Endodermal cell (in vitro differentiated cells): ENCODE measurements at regions not wholly inside any gene's neighbourhood (a gene's known extent, or its start where the extent isn't known, plus 50 kb on each side); places are given as distances from the start of the nearest gene placed in this dataset.
"Not testable (repeated sequence)": the region's sequence is repeated elsewhere in the genome, so short reads cannot be mapped to it uniquely, and the experiment has no call there.

Experiments used
- DNase-seq: peaks from one replicate; pipeline ENCODE4 v3.0.0-alpha.2; 2017
- H3K27ac ChIP-seq: 2 replicates; pipeline ENCODE4 v1.5.1; 2013; ENCODE audit warnings: mild to moderate bottlenecking, low read depth, low read length, moderate library complexity
- H3K27me3 ChIP-seq: 2 replicates; pipeline ENCODE4 v1.6.1; 2013; ENCODE audit warnings: mild to moderate bottlenecking, low read length, moderate library complexity; ENCODE audit not compliant: insufficient read depth, control insufficient read depth, poor library complexity, severe bottlenecking
- H3K36me3 ChIP-seq: 2 replicates; pipeline ENCODE4 v1.7.0; 2013; ENCODE audit warnings: mild to moderate bottlenecking, low read length, moderate library complexity; ENCODE audit not compliant: control insufficient read depth, insufficient read depth
- H3K4me1 ChIP-seq: one replicate; pipeline ENCODE4 v1.7.0; 2013; ENCODE audit warnings: low read length; ENCODE audit not compliant: control insufficient read depth, insufficient read depth
- H3K4me3 ChIP-seq: 2 replicates; pipeline ENCODE4 v1.5.1; 2013; ENCODE audit warnings: mild to moderate bottlenecking, low read length, moderate library complexity
- H3K9ac ChIP-seq: 2 replicates; pipeline ENCODE4 v1.6.1; 2013; ENCODE audit warnings: mild to moderate bottlenecking, low read length, moderate library complexity; ENCODE audit not compliant: poor library complexity, severe bottlenecking; ENCODE audit errors: extremely low read depth
- H3K9me3 ChIP-seq: 2 replicates; pipeline ENCODE4 v1.6.1; 2013; ENCODE audit warnings: mild to moderate bottlenecking, low read length, moderate library complexity; ENCODE audit not compliant: control insufficient read depth
- H3K27ac Mint-ChIP-seq: 2 replicates; pipeline ENCODE4 v1.8.0; 2020; ENCODE audit warnings: mixed read lengths
- H3K27me3 Mint-ChIP-seq: 2 replicates; pipeline ENCODE4 v1.8.0; 2021; ENCODE audit warnings: mild to moderate bottlenecking, mixed read lengths; ENCODE audit not compliant: insufficient read depth
- H3K36me3 Mint-ChIP-seq: 2 replicates; pipeline ENCODE4 v1.8.0; 2020; ENCODE audit warnings: low read depth, mixed read lengths
- H3K4me1 Mint-ChIP-seq: 2 replicates; pipeline ENCODE4 v1.8.0; 2020; ENCODE audit warnings: mixed read lengths
- H3K4me3 Mint-ChIP-seq: 2 replicates; pipeline ENCODE4 v1.8.0; 2020; ENCODE audit warnings: mild to moderate bottlenecking, moderate library complexity, mixed read lengths
- H3K9me3 Mint-ChIP-seq: 2 replicates; pipeline ENCODE4 v1.8.0; 2020; ENCODE audit warnings: mild to moderate bottlenecking, mixed read lengths
- WGBS, 2 experiments: methylation state at CpG; one replicate each; pipeline versions ENCODE4 v1.1.5 to v1.1.7; 2013; ENCODE audit warnings: missing lambda C conversion rate in 2 of 2, mixed read lengths in 1 of 2; ENCODE audit not compliant: insufficient coverage in 1 of 2, insufficient read length in 1 of 2; 5-methylcytosine and 5-hydroxymethylcytosine counted together
- TF ChIP-seq, protein P1 (sequence below): fragments of 200-600 bp; sonication (generic); conservative IDR thresholded peaks from 2 replicates; pipeline ENCODE4 v1.5.0; 2021; ENCODE audit warnings: antibody characterized with exemption, mild to moderate bottlenecking

DNA sequence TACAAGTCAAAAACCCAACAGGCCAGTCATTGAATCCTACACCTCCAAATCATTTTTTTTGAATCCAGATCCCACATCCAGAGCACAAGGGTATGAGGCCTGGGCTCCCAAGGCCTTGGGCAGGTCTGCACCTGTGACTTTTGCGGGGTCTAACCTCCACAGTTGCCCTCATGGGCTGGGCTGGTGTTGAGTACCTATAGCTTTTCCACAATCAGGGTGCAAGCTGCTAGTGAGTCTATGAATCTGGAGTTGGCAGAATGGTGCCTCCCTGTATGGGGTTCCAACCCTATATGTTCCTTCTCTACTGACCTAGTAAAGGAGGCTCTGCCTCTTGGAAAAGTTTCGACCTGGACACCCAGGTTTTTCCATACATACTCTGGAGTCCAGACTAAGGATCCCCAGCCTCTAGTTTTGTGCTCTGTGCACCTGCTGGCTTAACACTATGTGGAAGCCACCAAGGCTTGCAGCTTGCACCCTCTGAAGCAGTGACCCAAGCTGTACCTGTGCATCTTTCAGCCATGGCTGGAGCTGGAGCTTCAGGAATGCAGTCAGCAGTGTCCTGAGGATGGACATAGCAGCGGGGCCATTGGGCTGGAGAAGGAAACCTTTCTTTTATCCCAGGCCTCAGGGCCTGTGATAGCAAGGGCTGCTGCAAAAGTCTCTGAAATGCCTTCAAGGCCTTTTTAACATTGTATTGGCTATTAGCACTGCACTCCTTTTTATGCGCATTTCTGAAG, 233.6 kb downstream of the CWH43 start:
- H3K36me3 ChIP-seq, H3K9ac ChIP-seq, H3K27ac Mint-ChIP-seq, H3K4me3 Mint-ChIP-seq, H3K4me1 ChIP-seq, H3K27me3 Mint-ChIP-seq, H3K36me3 Mint-ChIP-seq, H3K27ac ChIP-seq, H3K4me3 ChIP-seq, H3K27me3 ChIP-seq, DNase-seq, H3K4me1 Mint-ChIP-seq: not testable (repeated sequence)
- peaks cover 62% of the 10 kb centered on the region for H3K9me3 ChIP-seq
- WGBS, 2 experiments, result 31 to 44% methylated on average over 4 of the region's 4 CpGs
- peaks cover 88% of the 10 kb centered on the region for H3K9me3 Mint-ChIP-seq

DNA sequence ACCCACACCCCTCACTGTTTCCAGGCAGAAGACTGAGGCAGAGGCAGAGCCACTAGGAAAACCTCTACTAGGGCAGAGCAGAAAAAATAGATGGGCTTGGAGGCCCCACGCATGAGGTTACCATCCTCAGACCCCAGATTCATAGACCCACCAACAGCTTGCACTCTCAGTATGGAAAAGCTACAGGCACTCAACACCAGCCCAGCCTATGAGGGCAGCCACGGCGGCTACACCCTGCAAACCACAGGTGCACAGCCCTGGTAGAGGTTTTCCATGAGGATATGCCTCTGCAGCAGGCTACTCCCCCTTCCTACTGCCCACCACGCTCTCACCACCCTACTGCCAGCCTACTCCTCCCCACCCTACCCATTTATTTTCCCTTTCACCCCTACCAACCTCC, 235.1 kb downstream of the CWH43 start:
- H3K4me3 Mint-ChIP-seq, result no peak overlapping the region
- H3K27ac ChIP-seq, result no peak overlapping the region
- no peaks in the 10 kb centered on the region for H3K27me3 Mint-ChIP-seq
- no peak overlapping the region for H3K4me3 ChIP-seq
- H3K36me3 ChIP-seq, result no peaks in the 10 kb centered on the region
- peaks cover 9% of the 10 kb centered on the region for H3K36me3 Mint-ChIP-seq
- TF ChIP-seq, protein P1, sequence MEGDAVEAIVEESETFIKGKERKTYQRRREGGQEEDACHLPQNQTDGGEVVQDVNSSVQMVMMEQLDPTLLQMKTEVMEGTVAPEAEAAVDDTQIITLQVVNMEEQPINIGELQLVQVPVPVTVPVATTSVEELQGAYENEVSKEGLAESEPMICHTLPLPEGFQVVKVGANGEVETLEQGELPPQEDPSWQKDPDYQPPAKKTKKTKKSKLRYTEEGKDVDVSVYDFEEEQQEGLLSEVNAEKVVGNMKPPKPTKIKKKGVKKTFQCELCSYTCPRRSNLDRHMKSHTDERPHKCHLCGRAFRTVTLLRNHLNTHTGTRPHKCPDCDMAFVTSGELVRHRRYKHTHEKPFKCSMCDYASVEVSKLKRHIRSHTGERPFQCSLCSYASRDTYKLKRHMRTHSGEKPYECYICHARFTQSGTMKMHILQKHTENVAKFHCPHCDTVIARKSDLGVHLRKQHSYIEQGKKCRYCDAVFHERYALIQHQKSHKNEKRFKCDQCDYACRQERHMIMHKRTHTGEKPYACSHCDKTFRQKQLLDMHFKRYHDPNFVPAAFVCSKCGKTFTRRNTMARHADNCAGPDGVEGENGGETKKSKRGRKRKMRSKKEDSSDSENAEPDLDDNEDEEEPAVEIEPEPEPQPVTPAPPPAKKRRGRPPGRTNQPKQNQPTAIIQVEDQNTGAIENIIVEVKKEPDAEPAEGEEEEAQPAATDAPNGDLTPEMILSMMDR, result no peak
- H3K9ac ChIP-seq, result no peak overlapping the region
- no peaks in the 10 kb centered on the region for H3K27me3 ChIP-seq
- peaks cover 79% of the 10 kb centered on the region for H3K9me3 Mint-ChIP-seq
- WGBS, 2 experiments, result 43 to 49% methylated on average over 4 of the region's 4 CpGs
- no peaks in the 10 kb centered on the region for H3K4me1 ChIP-seq
- H3K9me3 ChIP-seq, result peaks cover 58% of the 10 kb centered on the region
- H3K27ac Mint-ChIP-seq, result no peak overlapping the region
- no peaks in the 10 kb centered on the region for H3K4me1 Mint-ChIP-seq
- no peak for DNase-seq

DNA sequence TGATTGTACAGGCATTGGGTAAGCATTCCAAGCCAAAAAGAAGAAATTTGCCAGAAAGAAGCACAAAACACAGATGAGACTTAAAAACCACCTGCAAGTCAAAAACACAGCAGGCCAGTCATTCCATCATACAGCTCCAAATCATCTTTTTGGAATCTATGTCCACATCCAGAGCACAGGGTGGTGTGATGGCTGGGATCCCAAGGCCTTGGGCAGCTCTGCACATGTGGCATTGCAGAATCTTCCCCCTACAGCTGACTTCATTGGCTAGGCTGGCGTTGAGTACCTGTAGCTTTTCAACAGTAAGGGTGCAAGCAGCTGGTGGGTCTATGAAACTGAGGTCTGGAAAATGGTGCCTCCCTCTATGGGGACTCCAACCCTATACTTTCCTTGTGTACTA, 236.7 kb downstream of the CWH43 start:
- peaks cover 70% of the 10 kb centered on the region for H3K9me3 Mint-ChIP-seq

DNA sequence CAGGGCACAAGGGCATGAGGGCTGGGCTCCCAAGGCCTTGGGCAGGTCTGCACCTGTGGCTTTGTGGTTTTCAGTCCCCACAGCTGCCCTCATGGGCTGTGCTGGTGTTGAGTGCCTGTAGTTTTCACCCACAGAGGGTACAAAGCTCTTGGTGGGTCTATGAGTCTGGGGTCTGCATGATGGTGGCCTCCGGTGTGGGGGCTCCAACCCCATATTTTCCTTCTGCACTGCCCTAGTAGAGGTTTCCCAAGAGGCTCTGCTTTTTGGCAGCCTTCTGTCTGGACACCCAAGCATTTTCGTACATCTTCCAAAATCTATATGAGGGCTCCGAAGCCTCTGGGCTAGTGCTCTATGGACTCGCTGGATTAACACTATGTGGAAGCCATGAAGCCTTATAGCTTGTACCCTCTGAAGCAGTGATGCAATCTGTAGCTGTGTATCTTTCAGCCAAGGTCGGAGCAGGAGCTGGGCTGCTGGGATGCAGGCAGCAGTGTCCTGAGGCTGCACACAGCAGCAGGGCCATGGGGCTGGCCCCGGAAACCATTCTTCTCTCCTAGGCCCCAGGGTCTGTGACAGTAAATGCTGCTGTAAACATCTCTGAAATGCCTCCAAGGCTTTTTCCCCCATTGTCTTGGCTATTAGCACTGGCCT, 240.3 kb downstream of the CWH43 start:
- not testable (repeated sequence) for H3K36me3 ChIP-seq, H3K27me3 ChIP-seq, H3K4me3 ChIP-seq, H3K27me3 Mint-ChIP-seq, H3K4me1 ChIP-seq, H3K36me3 Mint-ChIP-seq, H3K9ac ChIP-seq, H3K27ac Mint-ChIP-seq, H3K4me1 Mint-ChIP-seq, H3K27ac ChIP-seq, DNase-seq, H3K4me3 Mint-ChIP-seq
- peaks cover 15% of the 10 kb centered on the region for H3K9me3 ChIP-seq
- H3K9me3 Mint-ChIP-seq, result peaks cover 44% of the 10 kb centered on the region
- 79 to 81% methylated on average over 3 to 6 of the region's 6 CpGs for WGBS, 2 experiments

More for the DNA sequence above, 236.7 kb downstream of the CWH43 start:
- not testable (repeated sequence) for H3K27ac Mint-ChIP-seq, H3K4me3 ChIP-seq, H3K9ac ChIP-seq, H3K36me3 ChIP-seq, DNase-seq, H3K36me3 Mint-ChIP-seq, H3K4me1 Mint-ChIP-seq, H3K27me3 Mint-ChIP-seq, H3K4me1 ChIP-seq, H3K27ac ChIP-seq, H3K27me3 ChIP-seq, H3K4me3 Mint-ChIP-seq
- 63% methylated on average over 1 of the region's 1 CpG; no CpG with 5 or more reads in 1 of the 2 experiments for WGBS, 2 experiments
- H3K9me3 ChIP-seq, result peaks cover 45% of the 10 kb centered on the region

DNA sequence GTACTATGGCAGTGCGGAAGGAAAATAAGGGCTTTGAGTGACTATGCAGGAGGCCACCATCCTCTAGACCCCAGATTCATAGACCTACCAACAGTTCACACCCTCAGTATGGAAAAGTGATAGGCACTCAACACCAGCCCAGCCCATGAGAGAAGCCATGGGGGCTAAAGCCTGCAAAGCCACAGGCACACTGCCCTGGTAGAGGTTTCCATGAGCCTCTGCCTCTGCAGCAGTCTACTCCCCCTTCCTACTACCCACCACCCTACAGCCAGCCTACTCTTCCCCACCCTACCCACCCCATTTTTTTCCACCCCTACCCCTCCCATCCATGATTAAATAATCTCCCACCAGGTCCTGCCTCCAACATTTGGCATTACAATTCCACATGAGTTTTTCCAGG, 241.9 kb downstream of the CWH43 start:
- H3K27ac ChIP-seq, H3K36me3 ChIP-seq, H3K4me1 ChIP-seq, H3K9me3 ChIP-seq, H3K27ac Mint-ChIP-seq, H3K9ac ChIP-seq, H3K27me3 ChIP-seq, DNase-seq, H3K36me3 Mint-ChIP-seq, H3K27me3 Mint-ChIP-seq, H3K4me3 ChIP-seq, H3K4me3 Mint-ChIP-seq, H3K4me1 Mint-ChIP-seq: not testable (repeated sequence)
- peaks cover 31% of the 10 kb centered on the region for H3K9me3 Mint-ChIP-seq
- WGBS, 2 experiments, result 100% methylated on average over 1 of the region's 1 CpG; no CpG with 5 or more reads in 1 of the 2 experiments

DNA sequence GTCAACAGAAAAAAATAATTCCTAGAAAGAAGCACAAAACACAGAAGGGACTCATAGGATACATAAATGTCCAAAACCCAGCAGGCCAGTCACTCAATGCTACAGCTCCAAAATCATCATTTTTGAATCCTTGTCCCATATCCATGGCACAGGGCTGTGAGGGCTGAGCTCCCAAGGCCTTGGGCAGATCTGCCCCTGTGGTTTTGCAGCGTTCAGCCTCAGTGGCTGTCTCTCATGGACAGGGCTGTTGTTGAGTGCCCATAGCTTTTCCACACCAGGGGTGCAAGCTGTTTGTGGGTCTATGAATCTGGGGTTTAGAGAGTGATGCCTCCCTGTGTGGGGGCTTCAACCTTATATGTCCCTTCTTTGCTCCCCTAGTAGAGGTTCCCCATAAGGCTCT, 243.2 kb downstream of the CWH43 start:
- not testable (repeated sequence) for H3K36me3 Mint-ChIP-seq, H3K9me3 ChIP-seq, H3K36me3 ChIP-seq, H3K27ac ChIP-seq, H3K4me1 Mint-ChIP-seq, H3K27me3 ChIP-seq, H3K4me1 ChIP-seq, H3K4me3 Mint-ChIP-seq, DNase-seq, H3K9ac ChIP-seq, H3K27ac Mint-ChIP-seq, H3K4me3 ChIP-seq, H3K27me3 Mint-ChIP-seq
- peaks cover 31% of the 10 kb centered on the region for H3K9me3 Mint-ChIP-seq
- 43% methylated on average over 1 of the region's 1 CpG; no CpG with 5 or more reads in 1 of the 2 experiments for WGBS, 2 experiments
